ENCODE measurements at regions not wholly inside any gene's neighbourhood (a gene's known extent, or its start where the extent isn't known, plus 50 kb on each side); places are given as distances from the start of the nearest gene placed in this dataset.

DNA sequence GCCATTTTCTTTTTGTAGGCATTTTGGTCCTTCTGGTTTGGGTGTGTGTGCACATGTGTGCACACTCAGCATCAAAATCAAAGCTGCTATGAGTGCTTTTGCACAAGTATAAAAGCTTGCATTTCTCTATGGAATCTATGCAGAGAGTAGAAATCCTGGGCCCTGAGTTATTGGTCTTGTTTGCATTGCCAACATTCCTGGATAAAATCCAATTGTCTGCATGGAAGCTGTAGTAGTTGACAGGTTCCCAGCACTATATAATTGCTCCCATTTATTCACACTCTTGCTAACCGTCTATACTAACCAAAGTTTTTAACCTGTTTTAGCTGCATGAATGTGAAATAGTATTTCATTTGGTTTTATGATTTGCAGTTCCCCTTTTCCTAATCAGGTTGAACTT lies 277.0 kb downstream of the FOXA2 start:
- no peak for DNase-seq

DNA sequence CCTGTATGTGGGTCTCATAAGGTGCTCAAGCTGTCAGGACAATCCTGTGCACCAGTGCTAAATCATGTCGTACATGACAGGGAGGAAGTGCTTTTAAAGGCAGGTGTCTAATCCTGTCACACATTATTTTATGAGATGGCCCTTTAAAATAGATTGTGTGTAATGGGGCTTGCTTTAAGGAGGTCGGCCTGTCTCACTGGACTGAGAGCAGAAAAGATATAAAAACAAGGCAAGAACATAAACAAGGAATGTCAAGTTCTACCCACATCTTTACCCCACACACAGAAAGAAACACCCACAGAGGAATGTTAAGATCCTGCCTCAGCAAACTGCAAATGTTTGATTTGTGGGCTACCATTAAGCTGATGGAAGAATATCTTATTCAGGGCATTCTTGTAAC lies 279.0 kb downstream of the FOXA2 start:
- DNase-seq: no peak

DNA sequence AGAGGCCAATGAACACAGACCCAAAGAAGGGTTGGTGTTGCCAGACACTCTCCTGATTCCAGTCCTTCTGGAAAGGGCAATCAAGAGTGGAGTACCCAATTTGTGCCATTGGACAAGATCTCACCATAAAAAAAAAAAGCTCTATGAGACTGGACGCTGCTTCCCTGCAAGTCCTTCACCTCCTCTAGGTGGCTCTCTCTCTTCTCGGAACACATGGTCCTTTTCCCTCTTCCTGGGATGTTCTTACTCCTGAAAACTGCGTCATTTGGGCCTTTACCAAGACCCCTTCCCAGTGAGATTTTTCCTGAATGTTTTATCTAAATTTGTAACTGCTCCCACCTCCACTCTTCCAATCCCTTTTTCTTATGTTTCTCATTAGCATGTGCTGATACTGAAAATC lies 280.8 kb downstream of the FOXA2 start:
- DNase-seq: no peak

DNA sequence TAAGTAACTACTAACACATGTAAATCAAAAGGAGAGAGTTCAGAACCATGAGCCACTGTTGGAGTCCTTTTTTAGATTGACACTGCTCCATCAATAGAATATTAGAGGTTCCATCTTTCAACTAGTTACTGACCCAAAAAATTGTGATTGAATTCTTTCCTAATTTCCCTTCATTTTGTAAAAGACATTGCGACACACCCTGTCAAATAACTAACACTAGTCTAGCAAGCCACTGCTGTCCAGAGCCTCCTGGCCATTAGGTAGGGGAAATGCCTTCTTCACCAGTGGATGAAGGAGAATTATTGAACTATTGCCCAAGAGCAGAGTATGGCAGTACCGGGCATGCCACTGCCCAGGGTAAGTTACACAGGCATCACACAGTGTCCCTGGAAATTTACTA lies 282.3 kb downstream of the FOXA2 start:
- DNase-seq: no peak

DNA sequence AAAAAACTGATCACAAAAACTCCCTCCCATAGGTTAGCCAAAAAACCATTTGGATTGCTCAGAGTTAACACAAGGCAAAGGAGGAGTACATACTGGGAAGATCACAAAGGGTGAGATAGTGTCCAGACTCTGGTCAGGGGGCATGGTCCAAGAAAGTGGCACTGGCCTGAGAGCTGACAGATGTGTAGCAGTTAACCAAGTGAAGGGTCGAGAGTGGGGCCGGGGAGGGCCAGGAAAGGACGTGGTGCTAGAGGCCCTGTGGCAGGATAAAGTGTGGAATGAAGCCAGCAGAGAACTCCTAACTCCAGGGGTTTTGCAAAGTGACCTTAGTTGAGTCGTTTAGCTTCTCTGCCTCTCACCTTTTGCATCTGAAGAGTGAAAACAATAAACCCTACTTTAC lies 290.5 kb downstream of the FOXA2 start:
- no peak for DNase-seq

DNA sequence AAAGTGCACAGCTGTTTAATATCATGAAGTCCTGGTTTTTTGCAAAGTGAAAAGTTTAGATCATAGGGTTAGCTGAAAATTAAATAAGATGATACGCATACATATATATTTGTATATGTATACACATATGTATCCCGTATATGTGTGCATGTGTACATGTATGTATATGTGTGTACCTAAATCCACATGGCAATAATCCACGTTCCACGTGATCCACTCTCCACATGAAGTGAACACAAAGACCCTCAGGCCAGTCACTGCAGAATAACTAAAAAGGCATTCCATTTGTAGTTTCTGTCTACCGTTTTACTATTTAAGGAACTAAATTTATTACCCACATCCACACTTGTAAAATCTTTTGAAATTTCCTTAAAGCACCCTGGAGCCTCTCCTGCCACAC lies 294.9 kb downstream of the FOXA2 start:
- DNase-seq: no peak

DNA sequence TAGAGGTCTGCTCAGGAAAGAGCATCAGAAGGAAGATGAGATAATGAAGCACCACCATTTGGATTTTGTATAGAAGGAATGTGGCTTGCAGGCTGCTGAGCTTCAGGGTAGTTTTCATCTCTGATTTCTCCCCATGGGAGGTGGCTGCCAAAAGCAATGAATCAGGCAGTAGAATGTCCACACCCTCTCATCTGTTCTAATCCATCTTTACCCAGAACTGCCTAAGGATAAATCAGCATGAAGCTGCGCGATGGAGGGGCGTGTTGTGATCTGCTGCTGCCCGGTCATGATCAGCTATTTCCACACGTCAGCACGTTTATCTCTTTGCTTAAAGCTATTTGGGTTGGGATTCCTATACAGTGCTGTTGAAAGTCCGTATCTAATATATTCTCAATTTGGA lies 295.4 kb downstream of the FOXA2 start:
- no peak for DNase-seq

DNA sequence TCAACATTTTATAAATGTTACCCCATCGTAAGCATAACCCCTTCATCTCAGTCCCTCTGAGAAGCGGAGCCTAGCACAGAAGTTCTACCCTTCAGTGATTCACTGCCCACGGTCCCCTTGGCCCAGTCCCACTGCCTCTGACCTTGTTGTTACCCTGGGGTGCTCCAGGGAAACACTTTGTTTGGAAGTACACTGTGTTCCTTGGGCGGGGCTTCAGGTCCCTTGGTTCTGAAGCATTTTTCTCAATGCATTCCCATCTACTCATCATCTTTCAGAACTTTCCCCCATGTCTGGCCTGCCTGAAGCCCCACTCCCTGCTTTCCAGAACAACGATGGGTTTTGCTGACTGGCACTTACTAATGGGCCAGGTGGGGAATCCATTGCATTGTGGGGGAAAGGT lies 296.2 kb downstream of the FOXA2 start:
- no peak for DNase-seq

DNA sequence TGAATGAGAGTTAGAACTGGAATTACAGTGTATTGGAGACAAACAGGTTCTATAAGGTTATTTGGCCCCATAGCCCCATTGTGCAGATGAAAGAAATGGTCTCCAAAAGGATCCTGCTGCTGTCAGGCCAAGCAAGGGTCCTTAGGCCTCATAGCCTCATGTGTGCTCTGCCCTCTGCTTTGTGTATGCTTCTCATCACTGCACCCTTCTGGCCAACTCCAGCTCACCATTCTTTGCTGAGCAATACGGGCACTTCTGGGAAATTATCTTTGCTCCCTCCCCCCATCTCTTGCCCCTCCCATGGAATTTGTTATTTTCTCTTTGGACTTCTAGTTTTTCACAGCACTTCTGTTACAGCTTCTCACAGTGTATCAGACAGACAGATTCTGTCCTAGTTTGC lies 298.8 kb downstream of the FOXA2 start:
- DNase-seq: no peak

DNA sequence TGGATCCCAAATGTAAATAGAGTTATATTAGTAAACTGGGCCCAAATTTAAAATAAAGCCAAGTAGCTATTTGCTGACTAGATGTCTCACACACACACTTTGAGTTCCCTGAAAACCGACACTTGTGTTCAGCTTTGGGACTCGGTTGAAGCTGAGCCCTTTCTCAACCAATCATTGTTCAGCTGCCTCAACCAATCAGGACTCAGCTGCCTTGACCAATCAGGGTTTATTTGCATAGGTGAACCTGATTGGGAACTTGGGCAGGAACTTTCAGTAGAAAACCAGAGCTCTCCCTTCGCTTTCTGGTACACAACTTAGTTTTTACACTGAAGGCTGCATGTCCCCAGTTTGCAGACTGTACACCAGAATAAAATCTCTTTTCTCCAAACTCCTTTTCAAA lies 301.7 kb downstream of the FOXA2 start:
- DNase-seq: no peak

DNA sequence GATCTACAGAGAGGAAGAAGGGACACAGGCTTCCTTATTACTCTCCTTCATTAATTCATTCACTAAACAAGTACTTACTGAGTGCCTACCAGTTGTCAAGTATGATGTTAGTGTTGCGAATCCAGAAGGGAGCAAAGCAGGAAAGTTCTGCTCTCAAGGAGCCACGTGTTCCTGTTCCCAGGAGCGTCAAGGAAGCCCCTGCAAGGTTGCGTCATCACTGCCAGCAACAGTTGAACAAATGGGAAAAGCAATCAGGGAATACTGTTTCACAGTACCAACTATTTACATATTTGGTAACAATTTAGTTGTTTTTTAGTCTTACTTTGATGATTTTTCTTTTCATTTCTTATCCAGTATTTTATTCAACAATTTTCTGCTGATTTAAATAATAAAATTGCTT lies 310.0 kb downstream of the FOXA2 start:
- DNase-seq: no peak

DNA sequence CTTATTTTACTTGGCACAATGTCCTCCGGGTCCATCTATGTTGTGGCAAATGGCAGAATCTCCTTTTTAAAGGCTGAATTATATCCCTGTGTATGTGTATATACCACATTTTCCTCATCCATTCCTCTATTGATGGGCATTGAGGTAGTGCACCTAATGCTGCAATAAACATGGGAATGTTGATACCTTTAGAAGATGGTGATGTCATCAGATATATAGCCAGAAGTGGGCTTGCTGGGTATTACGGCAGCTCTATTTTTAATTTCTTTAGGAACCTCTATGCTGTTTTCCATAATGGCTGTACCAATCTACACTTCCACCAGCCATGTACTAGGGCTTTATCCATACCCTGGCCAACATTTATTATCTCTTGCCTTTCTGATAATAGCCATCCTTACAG lies 315.7 kb downstream of the FOXA2 start:
- no peak for DNase-seq

DNA sequence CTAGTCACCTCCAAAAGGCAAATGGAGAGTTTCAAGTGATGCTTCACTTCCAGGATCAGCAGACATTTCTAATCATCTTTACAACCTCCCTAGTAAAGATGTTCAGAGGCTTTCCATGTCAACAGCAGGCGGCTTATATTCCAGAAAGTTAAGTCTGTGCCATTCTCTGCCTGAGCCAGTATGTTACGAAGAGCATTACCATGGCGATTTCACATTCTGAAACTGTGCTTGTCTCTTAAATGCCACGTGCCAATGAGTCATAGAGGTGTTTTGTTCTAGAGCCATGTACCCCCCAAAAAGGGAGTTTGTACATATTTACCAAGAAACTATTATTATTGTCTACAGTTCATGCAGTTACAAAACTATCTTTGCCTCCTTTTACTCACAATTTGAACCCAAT lies 319.5 kb downstream of the FOXA2 start:
- no peak for DNase-seq

DNA sequence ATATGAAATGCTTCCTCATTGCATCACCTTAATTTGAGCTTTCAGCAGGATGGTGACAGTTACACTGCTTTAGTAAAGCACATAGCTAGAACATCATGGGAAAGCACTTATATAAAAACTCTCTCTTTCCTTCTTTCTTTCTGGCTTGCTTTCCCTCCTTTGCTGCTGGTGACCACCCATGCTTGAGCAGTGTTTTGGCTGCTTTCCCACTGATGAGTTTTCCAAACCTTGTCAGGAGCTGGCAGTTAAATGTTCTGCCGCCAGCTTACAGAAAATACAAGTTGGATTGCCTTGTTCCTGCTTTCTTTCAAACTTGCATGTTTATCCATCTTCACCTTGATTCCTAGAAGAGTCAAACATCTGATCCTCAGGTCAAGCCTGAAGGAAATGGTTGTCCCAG lies 323.9 kb downstream of the FOXA2 start:
- no peak for DNase-seq

DNA sequence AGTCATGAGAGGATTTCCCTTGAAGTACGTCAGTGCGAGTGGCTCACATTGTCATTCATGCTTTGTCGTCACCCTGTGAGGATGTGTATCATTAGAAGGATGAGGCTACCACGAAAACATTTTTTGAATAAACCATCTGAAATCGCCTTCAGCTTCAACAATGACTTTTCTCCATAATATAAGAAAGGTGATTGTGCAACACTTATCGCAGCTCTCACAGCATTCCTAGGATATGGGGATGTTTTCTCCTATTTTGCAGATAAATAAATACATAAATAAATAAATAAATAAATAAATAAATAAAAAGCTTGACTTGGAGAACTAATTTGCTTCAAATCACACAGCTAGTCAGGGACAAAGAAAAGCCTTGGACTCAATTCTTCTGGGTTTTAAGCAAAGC lies 326.5 kb downstream of the FOXA2 start:
- DNase-seq: no peak

DNA sequence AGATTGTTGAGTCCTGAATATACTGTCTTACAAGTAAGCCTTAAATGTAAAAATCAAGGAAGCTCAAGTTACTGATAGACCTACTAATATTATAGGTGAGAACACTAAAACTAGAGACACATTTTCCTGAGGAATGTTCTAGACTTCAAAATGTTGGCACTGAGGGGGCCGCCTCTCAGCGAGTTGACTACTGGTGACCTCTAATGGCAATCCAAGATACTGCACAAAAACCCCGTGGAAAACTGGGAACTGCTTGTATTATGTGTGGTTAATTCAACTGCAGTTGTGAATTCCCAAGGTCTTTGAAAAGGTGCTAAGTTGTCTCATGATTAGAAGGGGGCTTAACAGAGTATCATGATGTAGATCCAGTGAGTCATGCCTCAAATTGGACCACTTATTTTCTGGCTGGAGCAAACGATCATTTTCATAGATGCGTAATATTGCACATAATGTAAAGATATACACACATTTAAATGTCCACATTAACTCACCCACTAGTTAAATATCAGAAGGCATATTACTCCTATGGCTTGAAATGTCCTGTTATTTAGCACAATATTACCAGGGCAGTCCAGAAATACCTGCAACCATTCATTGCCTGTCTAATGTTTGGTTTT lies 336.2 kb downstream of the FOXA2 start:
- no peak for DNase-seq

DNA sequence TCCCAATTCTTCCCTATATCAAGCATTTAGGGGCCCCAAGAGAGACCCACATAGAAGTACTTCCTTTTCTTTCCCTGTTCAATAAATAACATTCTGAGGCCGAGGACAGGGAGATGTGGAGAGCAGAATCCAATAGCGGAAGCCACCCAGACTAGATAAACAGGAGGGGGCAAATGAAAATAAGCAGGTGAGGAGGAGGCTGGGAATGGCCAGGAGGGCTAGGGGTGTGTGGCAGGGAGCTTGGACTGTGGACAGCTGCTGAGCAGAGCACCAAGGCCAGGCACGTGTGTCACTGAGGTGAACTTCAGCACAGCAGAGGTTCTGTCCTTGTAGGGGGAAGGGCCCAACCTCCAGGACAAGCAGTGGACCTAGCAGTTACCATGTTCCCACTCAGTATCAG lies 339.2 kb downstream of the FOXA2 start:
- DNase-seq: no peak

DNA sequence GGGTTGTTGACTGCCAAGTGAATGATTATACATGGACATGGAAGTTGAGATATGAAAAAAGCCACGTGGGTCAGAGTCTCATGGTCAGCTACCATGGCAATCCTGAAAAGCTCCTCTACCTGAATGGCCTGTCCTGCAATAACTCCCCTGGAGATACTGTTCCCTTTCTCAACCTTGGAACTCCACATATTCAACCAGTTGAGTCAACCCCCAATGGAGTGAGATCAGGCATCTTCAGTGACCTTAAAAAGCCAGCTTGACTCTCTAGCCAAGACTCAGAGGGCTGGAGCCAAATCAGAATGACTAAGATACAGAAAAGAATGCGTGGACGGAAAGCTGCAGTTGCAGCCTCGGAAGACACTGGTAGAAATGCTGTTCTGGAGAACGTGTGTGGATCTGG lies 341.3 kb downstream of the FOXA2 start:
- no peak for DNase-seq

DNA sequence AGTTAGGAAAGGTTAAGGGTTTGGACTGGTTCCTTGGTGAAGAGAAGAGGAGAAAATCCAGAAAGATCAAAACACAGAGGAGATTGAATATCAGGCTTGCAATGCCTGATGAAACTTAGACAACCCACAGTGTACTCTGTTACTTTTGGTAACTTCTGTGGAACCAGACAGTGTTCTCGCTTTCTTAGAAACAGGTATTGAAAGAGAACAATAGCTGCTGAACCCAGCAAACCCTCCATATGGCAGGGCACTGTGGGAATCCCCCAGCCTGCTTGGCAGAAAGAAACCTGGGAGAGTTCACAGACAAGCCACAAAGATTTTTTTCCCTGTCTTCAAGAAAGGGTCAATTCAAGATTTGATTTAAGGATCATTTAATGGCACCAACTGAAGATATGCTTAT lies 342.8 kb downstream of the FOXA2 start:
- no peak for DNase-seq

DNA sequence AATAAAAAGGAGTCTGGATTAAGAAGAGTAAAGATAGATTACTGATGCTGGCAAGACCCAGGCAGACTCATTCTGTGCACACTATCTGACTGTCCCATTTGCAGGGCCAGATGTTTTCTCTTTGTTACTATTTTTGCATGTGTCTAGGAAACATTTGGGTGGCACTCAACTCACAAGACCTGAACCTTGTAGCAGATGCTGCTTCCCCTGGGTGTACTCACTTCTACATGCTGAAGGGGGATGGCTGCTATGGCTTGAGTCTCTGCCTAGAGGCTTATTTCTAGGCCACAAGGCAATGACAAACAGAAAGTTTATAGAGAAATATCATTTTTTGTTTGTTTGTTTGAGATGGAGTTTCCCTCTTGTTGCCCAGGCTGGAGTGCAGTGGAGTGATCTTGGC lies 351.4 kb downstream of the FOXA2 start:
- no peak for DNase-seq

DNA sequence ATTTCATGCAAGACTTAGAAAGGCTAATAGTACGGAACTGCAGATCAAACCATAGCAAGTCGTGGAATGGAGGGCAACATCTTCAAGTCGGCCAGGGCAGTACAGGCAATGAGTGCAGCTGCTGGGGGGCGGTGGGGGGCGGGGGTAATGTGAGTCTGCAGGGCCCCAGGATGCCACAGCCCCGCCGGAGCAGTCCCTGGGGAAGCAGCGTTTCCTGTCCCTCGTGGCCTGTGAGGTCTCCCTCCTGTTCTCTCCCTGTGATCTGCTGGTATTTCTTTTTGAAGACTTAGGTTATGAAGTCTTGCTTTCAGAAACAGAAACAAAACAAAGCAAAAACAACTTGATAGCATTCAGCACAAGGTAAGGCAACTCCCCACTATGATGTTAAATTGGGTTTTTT lies 351.9 kb downstream of the FOXA2 start:
- DNase-seq: no peak

DNA sequence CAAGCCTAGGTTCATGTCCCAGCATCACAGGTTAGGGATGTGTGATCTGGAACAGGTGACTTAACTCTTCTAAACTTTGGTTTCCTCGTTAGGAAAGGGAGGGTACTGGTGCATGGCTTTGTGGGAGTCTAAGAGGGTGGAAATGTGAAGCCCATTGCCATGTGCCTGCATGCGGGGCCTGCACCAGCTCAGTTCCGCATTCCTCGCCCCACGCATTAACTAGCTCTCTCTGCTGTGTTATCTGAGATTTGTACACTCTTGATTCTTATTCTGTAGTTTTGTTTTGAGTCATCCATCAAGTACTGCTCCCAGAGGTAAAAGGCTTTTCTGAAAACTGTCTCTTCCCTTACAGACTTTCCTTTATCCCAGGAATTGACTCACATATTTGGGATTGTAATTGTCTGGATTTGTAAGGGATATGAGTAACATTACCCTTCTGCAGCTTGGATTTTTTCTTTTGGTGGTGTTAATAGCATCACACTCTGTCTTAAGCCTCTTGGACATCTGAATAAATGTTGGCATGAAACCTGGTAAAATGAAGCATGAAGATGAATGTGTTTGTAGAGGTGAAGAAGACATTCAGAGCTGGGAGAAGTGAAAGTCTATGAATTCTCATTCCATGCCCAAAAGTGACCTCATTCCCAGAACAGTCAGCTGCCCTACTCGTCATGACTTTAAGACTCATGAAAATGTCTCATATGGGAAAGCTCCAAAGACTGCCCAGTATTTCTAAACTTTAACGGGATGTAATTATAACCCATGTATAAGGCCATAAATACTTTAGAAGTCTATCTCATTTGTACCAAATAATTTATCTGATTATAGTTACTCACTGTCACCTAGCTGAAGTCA lies 357.3 kb downstream of the FOXA2 start:
- DNase-seq: no peak

DNA sequence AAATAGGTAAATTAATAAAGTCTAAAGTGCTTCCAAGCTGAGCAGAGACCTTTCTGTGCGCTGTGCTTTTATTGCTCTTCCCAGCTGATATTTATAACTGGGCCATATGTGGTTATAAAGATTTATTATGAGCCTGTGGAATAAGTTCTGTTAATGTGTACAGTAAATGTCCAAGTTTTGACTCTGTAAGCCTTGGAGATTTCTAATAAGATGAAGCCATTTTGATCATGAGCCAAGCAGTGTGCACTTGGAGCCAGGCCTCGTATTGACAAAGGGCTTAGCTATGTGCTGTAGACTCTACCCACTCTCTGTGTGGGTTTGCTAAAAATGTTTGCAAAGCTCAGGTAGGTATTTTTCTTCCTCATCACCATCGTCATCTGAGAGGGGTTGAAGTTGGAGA lies 361.1 kb downstream of the FOXA2 start:
- DNase-seq: no peak

DNA sequence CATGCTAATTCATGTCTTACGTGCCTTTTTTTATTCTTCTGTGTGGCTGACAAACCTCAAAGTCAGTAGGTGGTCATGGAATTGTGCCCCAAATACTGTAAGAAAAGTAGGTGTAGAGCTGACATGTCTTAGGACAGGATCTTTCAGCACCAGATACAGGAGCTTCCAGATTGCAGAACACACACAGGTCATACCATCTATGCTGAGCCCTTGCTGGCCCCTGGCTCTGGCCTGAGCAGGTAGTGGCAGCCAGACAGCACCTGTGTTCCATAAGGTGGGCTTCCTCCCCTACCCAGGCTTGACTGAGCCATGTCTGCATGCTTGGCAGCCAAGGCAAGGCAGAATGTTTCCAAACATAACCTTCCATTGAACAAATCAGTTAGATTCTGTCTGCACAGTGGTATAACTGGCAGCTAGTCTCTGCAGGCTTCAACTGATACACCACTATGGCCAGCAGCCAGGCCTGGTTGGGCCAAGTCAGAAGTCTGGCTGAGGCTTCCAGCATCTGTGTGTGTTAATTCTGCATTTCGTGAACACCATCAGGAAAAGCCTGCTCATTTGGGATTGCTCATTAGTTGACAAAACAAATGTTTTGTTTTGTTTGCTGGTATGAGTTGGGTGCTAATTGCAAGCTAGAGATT lies 366.5 kb downstream of the FOXA2 start:
- no peak for DNase-seq
